A549 (cell line): ENCODE measurements at regions not wholly inside any gene's neighbourhood (a gene's known extent, or its start where the extent isn't known, plus 50 kb on each side); places are given as distances from the start of the nearest gene placed in this dataset.

Experiments
- ATAC-seq, 2 experiments: fragments of 200-7000 bp in 1 of 2; fragments of >200 bp in 1 of 2; cut with Nextera tagmentation in 1 of 2; cut with Tn5 transposase in 1 of 2; 3 replicates each; pipeline versions ENCODE4 v1.8.0 to v1.9.1; 2018 to 2020; ENCODE audit warnings: mild to moderate bottlenecking in 1 of 2, moderate library complexity in 1 of 2
- CTCF ChIA-PET: fragments of 300-600 bp; sonication (Branson Sonifier 250); formaldehyde crosslinking; extraction: SDS; loops from one replicate; lab custom pipeline; 2021; ENCODE audit warnings: antibody characterized with exemption, inconsistent platforms; lab: Yijun Ruan, JAX
- POLR2A ChIA-PET: fragments of 350-600 bp; formaldehyde crosslinking; extraction: SDS; loops from one replicate; lab custom pipeline; 2021; ENCODE audit warnings: antibody characterized with exemption, inconsistent platforms; lab: Yijun Ruan, JAX
- DNase-seq, 2 experiments: peaks; one replicate each; pipeline versions ENCODE4 v3.0.0 to v3.0.0-alpha.2; 2011 to 2016; ENCODE audit warnings: low read depth in 1 of 2, low spot score in 1 of 2
- FAIRE-seq: peaks from 2 replicates; lab custom pipeline; 2011; peaks lifted over from hg19 to GRCh38; lab: Jason Lieb, UNC
- H3K27ac ChIP-seq, 2 experiments: fragments of >200 bp; sonication (Bioruptor Twin); formaldehyde crosslinking; 3 replicates each; pipeline ENCODE4 v1.5.1; 2016 to 2017
- H3K4me1 ChIP-seq: fragments of >200 bp; sonication (Bioruptor Twin); formaldehyde crosslinking; 3 replicates; pipeline ENCODE4 v1.6.1; 2016
- H3K4me2 ChIP-seq: fragments of >200 bp; sonication (Bioruptor Twin); formaldehyde crosslinking; 3 replicates; pipeline ENCODE4 v1.6.1; 2016
- H3K4me3 ChIP-seq: fragments of >200 bp; sonication (Bioruptor Twin); formaldehyde crosslinking; 3 replicates; pipeline ENCODE4 v1.5.1; 2016
- H3K9me3 ChIP-seq: fragments of >200 bp; sonication (Bioruptor Twin); formaldehyde crosslinking; 3 replicates; pipeline ENCODE4 v1.6.1; 2016
- BCL3 ChIP-seq: fragments of >200 bp; sonication (Bioruptor Twin); formaldehyde crosslinking; IDR thresholded peaks from 3 replicates; pipeline ENCODE4 v1.6.1; 2016
- BHLHE40 ChIP-seq: IDR thresholded peaks from 2 replicates; pipeline ENCODE4 v1.6.1; 2012; ENCODE audit warnings: low read depth, low read length, inconsistent platforms
- CTCF ChIP-seq: fragments of >200 bp; sonication (Bioruptor Twin); formaldehyde crosslinking; IDR thresholded peaks from 3 replicates; pipeline ENCODE4 v1.5.1; 2016
- EHMT2 ChIP-seq: fragments of 200-600 bp; sonication (generic); IDR thresholded peaks from 2 replicates; pipeline ENCODE4 v1.6.1; 2016; ENCODE audit warnings: antibody characterized with exemption, low read depth, mild to moderate bottlenecking, moderate library complexity
- ELK1 ChIP-seq: fragments of 150-350 bp; IDR thresholded peaks from 2 replicates; pipeline ENCODE4 v1.6.1; 2014; ENCODE audit warnings: low read depth, mild to moderate bottlenecking, low read length
- ESRRA ChIP-seq: fragments of 150-350 bp; IDR thresholded peaks from 2 replicates; pipeline ENCODE4 v1.6.1; 2014; ENCODE audit warnings: mild to moderate bottlenecking, low read length, borderline replicate concordance
- FOSB ChIP-seq: fragments of 250-450 bp; sonication (Bioruptor Pico); IDR thresholded peaks from 2 replicates; pipeline ENCODE4 v1.5.0; 2020; ENCODE audit warnings: mild to moderate bottlenecking, moderate library complexity
- GATA3 ChIP-seq: IDR thresholded peaks from 2 replicates; pipeline ENCODE4 v1.6.1; 2012; ENCODE audit warnings: borderline replicate concordance
- HES2 ChIP-seq: fragments of >200 bp; sonication (Bioruptor Twin); formaldehyde crosslinking; IDR thresholded peaks from 2 replicates; pipeline ENCODE4 v1.6.1; 2016
- HMGXB4 ChIP-seq: fragments of 250-450 bp; sonication (Bioruptor Pico); IDR thresholded peaks from 2 replicates; pipeline ENCODE4 v1.5.0; 2021; ENCODE audit warnings: mild to moderate bottlenecking, moderate library complexity, borderline replicate concordance
- HOXB13 ChIP-seq: fragments of 250-450 bp; sonication (Bioruptor Pico); IDR thresholded peaks from 2 replicates; pipeline ENCODE4 v1.5.0; 2020; ENCODE audit warnings: low read depth, mild to moderate bottlenecking, moderate library complexity
- HOXB5 ChIP-seq: fragments of 250-450 bp; sonication (Bioruptor Pico); IDR thresholded peaks from 2 replicates; pipeline ENCODE4 v1.5.0; 2020; ENCODE audit warnings: mild to moderate bottlenecking, moderate library complexity
- NFE2L2 ChIP-seq: fragments of 150-350 bp; conservative IDR thresholded peaks from 2 replicates; pipeline ENCODE4 v1.6.1; 2014; ENCODE audit warnings: low read length
- NR3C1 ChIP-seq: fragments of >200 bp; sonication (Bioruptor Twin); formaldehyde crosslinking; IDR thresholded peaks from 3 replicates; pipeline ENCODE4 v1.6.1; 2017
- POLR2AphosphoS2 ChIP-seq: conservative IDR thresholded peaks from 2 replicates; pipeline ENCODE4 v1.6.1; 2012; ENCODE audit warnings: low read length, improper control_type of control experiment, inconsistent platforms
- RAD21 ChIP-seq, 2 experiments: fragments of >200 bp in 1 of 2; sonication (Bioruptor Twin) in 1 of 2; formaldehyde crosslinking in 1 of 2; IDR thresholded peaks in 1 of 2; conservative IDR thresholded peaks in 1 of 2; 2 replicates in 1 of 2; 3 replicates in 1 of 2; pipeline ENCODE4 v1.6.1; 2012 to 2018; ENCODE audit warnings: inconsistent platforms in 1 of 2
- RNF2 ChIP-seq: fragments of 200-600 bp; sonication (generic); IDR thresholded peaks from 2 replicates; pipeline ENCODE4 v1.6.1; 2016; ENCODE audit warnings: low read depth, mild to moderate bottlenecking, antibody characterized with exemption, moderate library complexity, borderline replicate concordance
- TFCP2L1 ChIP-seq: fragments of 250-450 bp; sonication (Bioruptor Pico); IDR thresholded peaks from 2 replicates; pipeline ENCODE4 v1.5.0; 2021; ENCODE audit warnings: mild to moderate bottlenecking
- ZFP36 ChIP-seq: fragments of 450-650 bp; IDR thresholded peaks from 2 replicates; pipeline ENCODE4 v1.6.1; 2014; ENCODE audit warnings: borderline replicate concordance; ENCODE audit not compliant: partially characterized antibody
- ZNF302 ChIP-seq: fragments of 250-450 bp; sonication (Bioruptor Pico); IDR thresholded peaks from 2 replicates; pipeline ENCODE4 v1.9.0; 2021; ENCODE audit warnings: inconsistent platforms, mild to moderate bottlenecking, moderate library complexity
- ZSCAN20 ChIP-seq: fragments of 250-450 bp; sonication (Bioruptor Pico); IDR thresholded peaks from 2 replicates; pipeline ENCODE4 v1.8.0; 2022; ENCODE audit warnings: mild to moderate bottlenecking, moderate library complexity
- WGBS: methylation state at CpG from one replicate; pipeline ENCODE4 v1.1.6; 2017; ENCODE audit errors: missing lambda C conversion rate; 5-methylcytosine and 5-hydroxymethylcytosine counted together

GRCh38 chrX:34371754-34372153, 239.6 kb upstream of the FAM47A start:
- no peak overlapping the region for H3K4me2 ChIP-seq
- no peak for FAIRE-seq
- ChIA-PET CTCF (no interaction called here), POLR2A (no interaction called here)
- no peak for ATAC-seq
- no peaks in the 10 kb centered on the region for H3K4me1 ChIP-seq
- no peak for DNase-seq
- H3K27ac ChIP-seq: no peak overlapping the region
- TF ChIP-seq TFCP2L1 (CRISPR knock-in tag) (no peak), FOSB (CRISPR knock-in tag) (no peak), BHLHE40 (no peak)
- no peak overlapping the region for H3K4me3 ChIP-seq
- no peaks in the 10 kb centered on the region for H3K9me3 ChIP-seq
- WGBS: 4% methylated on average over 1 of the region's 1 CpG

GRCh38 chrX:34365471-34365870, 233.4 kb upstream of the FAM47A start:
- 5% methylated on average over 4 of the region's 4 CpGs for WGBS
- H3K4me1 ChIP-seq: no peaks in the 10 kb centered on the region
- FAIRE-seq (no peak), ATAC-seq (no peak), DNase-seq (peak in 1 of 2 experiments; percentile 4)
- no peak overlapping the region for H3K27ac ChIP-seq
- no peaks in the 10 kb centered on the region for H3K9me3 ChIP-seq
- no peak overlapping the region for H3K4me3 ChIP-seq
- H3K4me2 ChIP-seq: no peak overlapping the region
- ChIA-PET CTCF (no interaction called here), POLR2A (no interaction called here)
- peak in 1 of 2 experiments; percentile 22; a peak in 1 of 5 replicates for TF ChIP-seq RAD21 (conservative IDR thresholded peaks at IDR 0.05 in 1 of 2, IDR thresholded peaks at IDR 0.05 in 1 of 2)
- TF ChIP-seq ZFP36: no peak
- TF ChIP-seq, all 56 proteins: peak for 1

GRCh38 chrX:34350561-34351335, 218.6 kb upstream of the FAM47A start:
- Histone ChIP-seq H3K4me1 (no peaks in the 10 kb centered on the region), H3K27ac (no peak overlapping the region), H3K4me3 (no peak overlapping the region), H3K4me2 (no peak overlapping the region), H3K9me3 (no peaks in the 10 kb centered on the region)
- FAIRE-seq: no peak
- DNase-seq: no peak
- TF ChIP-seq ZFP36 (no peak), ZSCAN20 (no peak), CTCF (no peak), BHLHE40 (no peak), ESRRA (no peak), BCL3 (no peak), HOXB5 (CRISPR knock-in tag) (no peak), HOXB13 (CRISPR knock-in tag) (no peak), EHMT2 (no peak), ZNF302 (no peak), NFE2L2 (no peak), NR3C1 (no peak), POLR2AphosphoS2 (no peak), TFCP2L1 (CRISPR knock-in tag) (no peak), HMGXB4 (no peak), ELK1 (no peak), RNF2 (no peak), GATA3 (no peak), HES2 (no peak)
- 5% methylated on average over 3 of the region's 3 CpGs for WGBS
- POLR2A ChIA-PET: no interaction called here
- CTCF ChIA-PET: no interaction called here
- no peak for ATAC-seq
